IPS-15b (cell line): ENCODE measurements at regions not wholly inside any gene's neighbourhood (a gene's known extent, or its start where the extent isn't known, plus 50 kb on each side); places are given as distances from the start of the nearest gene placed in this dataset.

Experiments used
- H3K27me3 ChIP-seq: one replicate; pipeline ENCODE4 v1.6.1; 2013; ENCODE audit warnings: low read length; ENCODE audit not compliant: control insufficient read depth, insufficient read depth
- H3K36me3 ChIP-seq: one replicate; pipeline ENCODE4 v1.6.1; 2013; ENCODE audit warnings: low read length; ENCODE audit not compliant: control insufficient read depth, insufficient read depth
- H3K4me1 ChIP-seq: one replicate; pipeline ENCODE4 v1.6.1; 2013; ENCODE audit warnings: mild to moderate bottlenecking, low read length; ENCODE audit not compliant: control insufficient read depth, insufficient read depth
- H3K4me3 ChIP-seq: one replicate; pipeline ENCODE4 v1.5.1; 2013; ENCODE audit warnings: low read depth, low read length
- H3K9ac ChIP-seq: one replicate; pipeline ENCODE4 v1.6.1; 2013; ENCODE audit warnings: low read depth, mild to moderate bottlenecking, low read length
- H3K9me3 ChIP-seq: one replicate; pipeline ENCODE4 v1.6.1; 2013; ENCODE audit warnings: mild to moderate bottlenecking, low read length; ENCODE audit not compliant: control insufficient read depth, insufficient read depth

GRCh38 chr2:181753686-181754085, 73.4 kb upstream of the NEUROD1 start:
- Histone ChIP-seq H3K4me3 (no peak overlapping the region), H3K4me1 (no peaks in the 10 kb centered on the region), H3K27me3 (no peaks in the 10 kb centered on the region), H3K9ac (no peak overlapping the region), H3K9me3 (no peaks in the 10 kb centered on the region), H3K36me3 (no peaks in the 10 kb centered on the region)

GRCh38 chr2:181754105-181754504, 73.8 kb upstream of the NEUROD1 start:
- H3K9me3 ChIP-seq = no peaks in the 10 kb centered on the region
- no peaks in the 10 kb centered on the region for H3K27me3 ChIP-seq
- H3K9ac ChIP-seq = no peak overlapping the region
- H3K4me3 ChIP-seq = no peak overlapping the region
- H3K36me3 ChIP-seq = no peaks in the 10 kb centered on the region
- no peaks in the 10 kb centered on the region for H3K4me1 ChIP-seq

GRCh38 chr2:181755181-181755580, 74.9 kb upstream of the NEUROD1 start:
- no peak overlapping the region for H3K9ac ChIP-seq
- no peak overlapping the region for H3K4me3 ChIP-seq
- no peaks in the 10 kb centered on the region for H3K4me1 ChIP-seq
- H3K27me3 ChIP-seq = no peaks in the 10 kb centered on the region
- H3K36me3 ChIP-seq = no peaks in the 10 kb centered on the region
- H3K9me3 ChIP-seq = no peaks in the 10 kb centered on the region

- Histone ChIP-seq H3K9me3 (no peaks in the 10 kb centered on the region), H3K4me3 (no peak overlapping the region), H3K36me3 (no peaks in the 10 kb centered on the region), H3K9ac (no peak overlapping the region), H3K27me3 (no peaks in the 10 kb centered on the region), H3K4me1 (no peaks in the 10 kb centered on the region)
Observed at GRCh38 chr2:181760521-181760920, 80.2 kb upstream of the NEUROD1 start.

GRCh38 chr2:181761175-181761574, 80.9 kb upstream of the NEUROD1 start:
- Histone ChIP-seq H3K4me1 (no peaks in the 10 kb centered on the region), H3K36me3 (no peaks in the 10 kb centered on the region), H3K9ac (no peak overlapping the region), H3K4me3 (no peak overlapping the region), H3K27me3 (no peaks in the 10 kb centered on the region), H3K9me3 (no peaks in the 10 kb centered on the region)

- Histone ChIP-seq H3K4me3 (no peak overlapping the region), H3K9ac (no peak overlapping the region), H3K36me3 (no peaks in the 10 kb centered on the region), H3K4me1 (no peaks in the 10 kb centered on the region), H3K9me3 (no peaks in the 10 kb centered on the region), H3K27me3 (no peaks in the 10 kb centered on the region)
Observed at GRCh38 chr2:181762000-181762399, 81.7 kb upstream of the NEUROD1 start.

- H3K4me1 ChIP-seq = no peaks in the 10 kb centered on the region
Observed at GRCh38 chr2:181762848-181763247, 82.5 kb upstream of the NEUROD1 start.

GRCh38 chr2:181763423-181763822, 83.1 kb upstream of the NEUROD1 start:
- H3K4me3 ChIP-seq = no peak overlapping the region
- no peaks in the 10 kb centered on the region for H3K9me3 ChIP-seq
- H3K27me3 ChIP-seq = no peaks in the 10 kb centered on the region
- H3K4me1 ChIP-seq = no peaks in the 10 kb centered on the region
- no peak overlapping the region for H3K9ac ChIP-seq
- H3K36me3 ChIP-seq = no peaks in the 10 kb centered on the region

More at GRCh38 chr2:181762848-181763247, 82.5 kb upstream of the NEUROD1 start:
- no peaks in the 10 kb centered on the region for H3K36me3 ChIP-seq
- H3K4me3 ChIP-seq = no peak overlapping the region
- H3K9me3 ChIP-seq = no peaks in the 10 kb centered on the region
- H3K9ac ChIP-seq = no peak overlapping the region
- H3K27me3 ChIP-seq = no peaks in the 10 kb centered on the region

GRCh38 chr2:181764095-181764963, 84.0 kb upstream of the NEUROD1 start:
- H3K36me3 ChIP-seq = no peaks in the 10 kb centered on the region
- H3K27me3 ChIP-seq = no peaks in the 10 kb centered on the region
- H3K9me3 ChIP-seq = no peaks in the 10 kb centered on the region
- no peak overlapping the region for H3K9ac ChIP-seq
- H3K4me3 ChIP-seq = no peak overlapping the region
- H3K4me1 ChIP-seq = no peaks in the 10 kb centered on the region

- Histone ChIP-seq H3K9ac (no peak overlapping the region), H3K9me3 (no peaks in the 10 kb centered on the region), H3K36me3 (no peaks in the 10 kb centered on the region), H3K4me1 (no peaks in the 10 kb centered on the region), H3K4me3 (no peak overlapping the region), H3K27me3 (no peaks in the 10 kb centered on the region)
Observed at GRCh38 chr2:181766129-181766528, 85.8 kb upstream of the NEUROD1 start.

- no peaks in the 10 kb centered on the region for H3K9me3 ChIP-seq
- no peak overlapping the region for H3K4me3 ChIP-seq
- no peaks in the 10 kb centered on the region for H3K4me1 ChIP-seq
- H3K9ac ChIP-seq = no peak overlapping the region
- H3K36me3 ChIP-seq = no peaks in the 10 kb centered on the region
- H3K27me3 ChIP-seq = no peaks in the 10 kb centered on the region
Observed at GRCh38 chr2:181770150-181770549, 89.8 kb upstream of the NEUROD1 start.

- Histone ChIP-seq H3K4me1 (no peaks in the 10 kb centered on the region), H3K9ac (no peak overlapping the region), H3K9me3 (no peaks in the 10 kb centered on the region), H3K36me3 (no peaks in the 10 kb centered on the region), H3K4me3 (no peak overlapping the region), H3K27me3 (no peaks in the 10 kb centered on the region)
Observed at GRCh38 chr2:181771356-181771755, 91.0 kb upstream of the NEUROD1 start.
